ENCODE measurements at regions not wholly inside any gene's neighbourhood (a gene's known extent, or its start where the extent isn't known, plus 50 kb on each side); places are given as distances from the start of the nearest gene placed in this dataset.

DNA sequence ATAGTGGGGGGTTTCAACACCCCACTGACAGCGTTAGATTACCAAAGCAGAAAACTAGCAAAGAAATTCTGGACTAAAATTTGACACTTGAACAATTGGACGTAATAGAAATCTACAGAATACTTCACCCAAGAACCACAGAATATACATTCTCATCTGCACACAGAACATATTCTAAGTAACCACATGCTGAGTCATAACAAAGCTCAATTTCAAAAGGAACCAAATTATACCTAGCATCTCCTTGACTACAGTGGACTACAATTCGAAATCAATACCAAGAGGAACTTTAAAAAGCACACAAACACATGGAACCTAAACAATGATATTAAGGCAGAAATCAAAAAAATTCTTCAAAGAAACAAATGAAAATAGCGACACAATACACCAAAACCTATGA lies 871.6 kb upstream of the MDGA2 start:
- no peak for DNase-seq

DNA sequence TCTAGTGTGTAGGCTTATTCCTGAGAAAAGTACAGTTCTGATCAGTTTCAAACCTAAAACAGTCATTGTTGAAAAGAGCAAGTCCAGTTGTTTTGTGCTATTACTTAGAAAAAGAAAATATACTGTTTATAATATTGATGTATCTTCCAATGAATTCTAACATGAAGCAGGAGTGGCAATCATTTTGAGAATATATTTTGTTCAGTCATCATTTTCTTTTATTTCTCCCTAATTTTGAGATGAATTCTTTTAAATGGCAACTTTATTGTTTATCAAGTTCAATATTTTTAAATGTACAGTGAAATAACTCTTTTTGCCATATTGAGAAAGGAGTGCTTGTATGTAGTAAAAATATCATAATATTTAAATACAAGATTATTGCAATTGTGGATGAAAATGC lies 862.2 kb upstream of the MDGA2 start:
- no peak for DNase-seq

DNA sequence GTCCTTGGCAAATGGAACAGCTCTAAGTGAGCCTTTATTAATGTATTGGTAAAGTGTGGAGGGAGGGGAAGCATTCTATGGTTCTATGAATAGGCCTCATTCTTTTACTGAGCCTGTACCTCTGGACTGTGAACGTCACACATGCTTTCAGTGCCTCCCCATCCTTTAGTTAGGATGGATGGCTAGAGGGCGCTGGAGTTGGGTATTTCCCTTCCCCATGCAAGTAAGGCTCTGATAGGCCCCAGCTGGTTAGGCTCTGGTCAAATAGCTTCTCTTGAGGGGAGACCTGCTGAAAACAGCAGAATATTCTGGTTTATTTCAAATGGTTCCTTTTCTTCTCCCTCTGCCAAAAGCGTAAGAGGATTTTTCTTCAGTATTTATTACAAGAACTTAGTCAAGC lies 860.9 kb upstream of the MDGA2 start:
- DNase-seq: no peak

DNA sequence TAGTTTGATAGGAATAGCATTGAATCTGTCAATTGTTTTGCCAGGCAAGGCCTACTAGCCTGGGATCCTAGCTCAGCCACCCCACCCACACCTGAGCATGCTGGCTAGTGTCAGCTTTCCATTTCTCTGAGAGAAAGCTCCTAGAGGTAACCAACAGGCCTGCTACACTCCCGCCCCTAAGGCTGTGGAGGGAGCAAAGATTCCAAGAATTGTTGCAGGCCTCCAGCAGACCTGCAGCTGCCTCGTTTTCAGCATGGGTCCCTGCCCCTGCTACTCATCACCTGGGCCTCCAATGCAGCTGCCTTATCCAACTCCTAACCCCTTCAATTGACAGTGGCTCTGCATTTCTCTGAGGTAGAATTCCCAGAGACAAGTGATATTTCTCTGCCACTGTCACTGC lies 852.4 kb upstream of the MDGA2 start:
- no peak for DNase-seq

DNA sequence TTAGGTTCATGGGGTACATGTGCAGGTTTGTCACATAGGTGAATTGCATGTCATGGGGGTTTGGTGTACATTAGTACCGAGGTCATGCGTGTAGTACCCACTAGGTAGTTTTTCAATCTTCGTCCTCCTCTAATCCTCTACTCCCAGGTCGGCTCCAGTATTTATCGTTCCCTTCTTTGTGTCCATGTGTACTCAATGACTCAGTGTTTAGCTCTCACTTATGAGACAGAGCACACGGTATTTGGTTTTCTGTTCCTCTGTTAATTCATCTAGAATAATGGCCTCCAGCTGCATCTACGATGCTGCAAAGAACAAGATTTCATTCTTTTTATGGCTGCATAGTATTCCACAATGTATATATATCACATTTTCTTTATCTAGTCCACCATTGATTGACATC lies 850.9 kb upstream of the MDGA2 start:
- no peak for DNase-seq

DNA sequence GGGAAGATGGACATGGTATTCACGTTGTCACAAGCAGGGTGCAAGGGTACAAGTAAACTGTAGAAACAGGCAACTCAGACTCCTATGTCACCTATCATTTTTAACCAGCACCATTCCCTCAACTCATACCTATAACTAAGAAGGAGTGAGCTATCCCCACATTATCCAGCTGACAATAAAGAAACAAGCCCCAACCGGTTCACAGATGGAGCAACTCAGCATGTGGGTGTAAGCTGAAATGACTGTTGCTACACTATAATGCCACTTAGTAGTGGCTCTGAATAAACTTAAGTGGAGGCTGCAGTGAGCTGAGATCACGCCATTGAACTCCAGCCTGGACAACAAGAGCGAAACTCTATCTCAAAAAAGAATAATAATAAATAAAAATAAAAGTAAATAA lies 829.5 kb upstream of the MDGA2 start:
- no peak for DNase-seq

DNA sequence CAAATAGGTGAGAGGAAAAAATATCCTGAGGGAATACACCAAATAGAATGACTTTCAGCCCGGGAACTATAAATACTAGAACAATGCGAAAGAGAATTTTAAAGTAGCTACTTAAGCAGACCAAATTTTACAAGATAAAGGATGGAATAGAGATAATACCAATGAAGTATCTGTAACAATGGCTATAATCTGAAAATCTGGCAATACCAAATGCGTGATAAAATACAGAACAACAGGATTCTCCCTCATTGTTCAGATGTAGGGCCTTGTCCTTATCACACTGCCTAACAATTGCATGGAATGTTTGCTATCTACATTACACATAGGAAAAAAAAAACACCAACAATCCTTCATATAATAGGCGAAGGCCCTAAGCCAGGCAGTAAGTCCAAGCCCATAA lies 815.4 kb upstream of the MDGA2 start:
- DNase-seq: no peak

DNA sequence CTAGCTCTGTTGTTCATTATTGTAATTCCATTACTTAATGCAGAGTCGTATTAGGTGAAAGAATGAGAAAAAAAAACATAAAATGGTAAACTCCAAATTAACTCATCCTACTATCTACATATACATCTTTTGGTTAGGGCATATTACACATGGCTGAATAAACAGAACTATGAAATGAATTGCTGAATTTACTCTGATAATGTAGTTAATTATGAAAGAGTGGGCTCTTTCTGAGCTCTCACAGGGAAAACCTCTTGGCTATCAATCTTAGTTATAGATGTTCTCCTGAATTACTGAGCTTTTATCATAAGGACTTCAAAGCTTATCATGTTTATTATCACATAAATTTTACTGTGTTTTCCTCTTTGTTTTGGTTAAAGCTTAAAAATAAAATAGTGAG lies 798.5 kb upstream of the MDGA2 start:
- no peak for DNase-seq

DNA sequence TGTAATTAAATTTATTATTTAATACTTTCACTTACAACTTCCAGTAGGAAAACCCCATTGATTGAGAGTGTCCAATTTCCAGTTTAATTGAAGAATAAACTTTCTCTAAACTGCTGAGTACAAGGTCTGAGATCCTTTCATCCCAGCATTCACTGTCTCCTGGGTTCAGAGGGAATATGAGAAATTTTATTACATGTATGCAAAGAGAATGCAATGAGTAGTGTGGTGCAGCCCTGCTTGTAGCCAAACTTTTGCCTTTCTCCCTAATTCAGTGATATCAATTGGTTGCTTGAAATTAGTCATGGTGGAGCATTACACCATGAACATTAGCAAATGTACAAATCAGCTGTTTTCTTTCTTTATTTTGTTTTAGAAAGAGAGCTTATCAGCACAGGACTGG lies 780.6 kb upstream of the MDGA2 start:
- DNase-seq: no peak

DNA sequence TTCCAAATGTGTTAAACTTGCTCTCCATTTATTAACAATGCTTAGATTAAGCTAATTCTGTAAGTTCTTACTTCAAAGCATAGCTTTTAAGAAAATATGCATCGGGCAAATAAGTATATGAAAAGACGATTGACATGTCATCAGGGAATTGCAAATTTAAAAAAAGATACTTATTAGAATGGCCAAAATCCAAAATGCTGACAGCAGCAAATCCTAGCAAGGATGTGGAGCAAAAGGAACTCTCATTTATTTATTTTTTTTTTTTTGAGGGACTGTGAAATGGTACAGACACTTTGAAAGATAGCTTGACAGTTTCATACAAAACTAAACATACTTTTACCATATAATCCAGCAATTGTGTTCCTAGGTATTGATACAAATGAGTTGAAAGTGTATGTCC lies 779.5 kb upstream of the MDGA2 start:
- DNase-seq: no peak

DNA sequence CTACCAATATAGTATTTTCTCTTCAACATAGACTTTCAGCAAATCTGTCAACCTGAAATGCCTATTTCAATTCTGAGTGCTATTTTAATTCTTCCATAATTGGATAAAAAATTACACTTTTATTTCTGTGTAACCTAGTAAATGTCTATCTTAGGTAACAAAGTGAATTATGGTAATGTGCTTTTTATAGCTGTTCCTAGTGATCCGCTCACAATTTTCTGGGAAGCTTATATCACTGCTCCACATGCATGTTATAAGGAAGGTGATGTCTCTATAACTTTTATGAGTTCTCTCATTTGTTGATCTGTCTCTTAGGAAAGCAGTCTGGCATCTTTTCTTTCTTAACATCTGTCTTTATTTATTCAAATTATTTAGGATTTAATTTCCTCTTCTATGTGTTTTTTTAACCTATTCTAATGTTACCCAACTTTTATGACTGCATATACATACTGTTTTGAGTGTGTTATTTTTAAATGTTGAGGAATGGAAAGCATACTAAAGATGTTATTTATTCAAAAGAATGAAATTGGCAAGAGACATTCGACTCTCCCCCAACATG lies 777.1 kb upstream of the MDGA2 start:
- DNase-seq: no peak

DNA sequence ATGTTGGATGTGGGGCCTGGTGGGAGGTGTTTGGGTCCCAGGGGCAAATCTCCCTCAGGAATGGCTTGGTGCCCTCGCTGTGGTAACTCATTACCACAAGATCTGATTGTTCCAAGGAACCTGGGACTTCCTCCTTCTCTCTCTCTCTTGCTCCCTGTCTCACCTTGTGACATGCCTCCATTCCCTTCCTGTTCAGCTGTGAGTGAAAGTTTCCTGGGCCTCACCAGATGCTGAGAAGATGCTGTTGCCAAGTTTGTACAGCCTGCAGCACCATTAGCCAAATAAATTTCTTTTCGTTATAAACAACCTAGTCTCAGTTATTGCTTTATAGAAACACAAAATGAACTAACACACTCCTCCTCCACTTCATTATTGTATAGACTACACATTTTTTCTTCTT lies 759.8 kb upstream of the MDGA2 start:
- no peak for DNase-seq

DNA sequence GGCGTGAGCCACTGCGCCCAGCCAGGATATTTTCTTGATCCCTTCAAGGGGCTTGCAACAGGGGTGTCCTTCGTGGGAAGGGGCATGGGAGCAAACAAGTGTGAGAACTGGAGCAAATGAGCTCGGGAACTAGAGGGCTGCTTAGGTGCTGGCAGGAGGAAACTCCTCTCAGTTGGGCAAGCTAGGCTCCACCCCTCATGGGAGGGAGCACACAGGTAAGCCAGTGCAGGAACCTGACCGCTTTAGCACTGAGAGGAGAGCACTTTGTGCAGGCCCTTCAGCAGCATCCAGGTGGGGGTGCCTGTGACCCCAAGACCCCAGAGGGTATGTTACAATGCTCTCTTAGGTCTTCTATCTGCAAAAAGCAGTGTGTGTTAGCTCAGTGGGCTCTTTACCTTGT lies 755.4 kb upstream of the MDGA2 start:
- DNase-seq: no peak

DNA sequence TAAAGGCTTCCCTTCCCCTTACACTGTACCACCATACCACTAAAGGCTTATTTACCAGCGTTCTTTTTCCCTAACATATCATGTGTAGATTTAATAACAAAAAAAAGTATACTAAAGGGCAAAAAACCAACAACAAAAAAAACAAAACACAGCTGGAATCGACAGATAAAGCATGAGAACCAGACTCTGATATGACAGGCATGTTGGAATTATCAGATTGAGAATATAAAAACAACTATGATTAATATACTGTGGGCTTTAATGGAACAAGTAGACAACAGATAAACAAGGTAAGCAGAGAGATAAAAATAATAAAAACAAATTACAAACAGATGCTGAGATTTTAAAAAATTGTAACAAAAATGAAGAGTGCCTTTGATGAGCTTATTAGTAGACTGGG lies 754.1 kb upstream of the MDGA2 start:
- DNase-seq: no peak

DNA sequence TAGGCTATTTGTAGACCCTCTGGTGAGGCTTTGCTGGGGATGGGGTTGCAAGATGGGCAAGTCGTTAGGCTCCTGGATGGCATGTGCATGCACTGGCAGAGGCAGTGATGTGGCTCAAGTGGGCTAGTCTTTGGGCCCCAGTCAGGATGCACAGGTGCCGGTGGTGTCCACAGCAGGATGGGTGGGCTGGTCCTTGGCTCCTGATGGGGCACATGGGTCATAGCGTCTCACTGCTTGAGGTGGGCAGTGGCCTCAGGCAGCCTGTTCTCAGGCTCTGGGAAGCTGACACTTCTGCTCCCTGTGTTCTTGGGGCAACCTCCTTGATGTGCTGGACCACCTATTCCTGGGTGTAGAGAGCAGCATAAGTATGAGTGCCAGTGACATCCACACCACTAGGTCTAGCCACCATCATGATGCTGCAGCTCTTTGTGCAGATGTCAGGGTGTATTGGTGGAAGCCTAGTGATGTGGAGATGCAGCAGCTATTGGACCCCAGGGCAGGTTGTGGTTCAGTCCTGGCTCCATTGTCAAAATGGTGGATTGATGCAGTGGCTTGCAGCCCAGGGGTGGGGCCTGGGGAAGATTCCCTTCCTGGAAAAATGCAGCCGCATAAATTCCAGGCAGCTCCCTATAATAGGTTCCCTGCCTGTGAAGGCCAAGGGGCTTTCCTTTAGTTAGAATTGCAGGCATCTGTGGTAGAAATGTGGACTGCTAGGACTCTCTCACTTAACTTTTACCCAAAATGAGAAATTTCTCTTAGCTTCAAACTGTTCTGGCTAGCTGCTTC lies 742.5 kb upstream of the MDGA2 start:
- no peak for DNase-seq

DNA sequence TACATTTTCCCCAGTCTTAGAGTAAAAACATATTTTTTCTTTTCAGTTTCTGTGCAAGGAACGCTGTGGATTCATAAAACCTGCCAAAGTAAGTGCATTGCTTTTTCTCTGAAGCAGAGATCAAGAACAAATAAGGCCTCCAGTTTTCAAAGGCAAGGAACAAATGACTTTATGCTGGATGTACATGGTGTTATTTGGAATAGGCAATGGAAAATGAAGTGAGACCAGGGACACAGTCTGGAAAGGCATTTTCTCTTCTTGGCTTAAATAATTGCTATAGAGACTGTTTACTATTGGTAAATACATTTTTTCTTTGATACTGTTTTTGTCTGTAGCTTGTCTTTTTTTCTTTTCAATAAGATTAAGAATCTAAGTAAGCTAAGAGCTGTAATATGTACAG lies 725.9 kb upstream of the MDGA2 start:
- no peak for DNase-seq

DNA sequence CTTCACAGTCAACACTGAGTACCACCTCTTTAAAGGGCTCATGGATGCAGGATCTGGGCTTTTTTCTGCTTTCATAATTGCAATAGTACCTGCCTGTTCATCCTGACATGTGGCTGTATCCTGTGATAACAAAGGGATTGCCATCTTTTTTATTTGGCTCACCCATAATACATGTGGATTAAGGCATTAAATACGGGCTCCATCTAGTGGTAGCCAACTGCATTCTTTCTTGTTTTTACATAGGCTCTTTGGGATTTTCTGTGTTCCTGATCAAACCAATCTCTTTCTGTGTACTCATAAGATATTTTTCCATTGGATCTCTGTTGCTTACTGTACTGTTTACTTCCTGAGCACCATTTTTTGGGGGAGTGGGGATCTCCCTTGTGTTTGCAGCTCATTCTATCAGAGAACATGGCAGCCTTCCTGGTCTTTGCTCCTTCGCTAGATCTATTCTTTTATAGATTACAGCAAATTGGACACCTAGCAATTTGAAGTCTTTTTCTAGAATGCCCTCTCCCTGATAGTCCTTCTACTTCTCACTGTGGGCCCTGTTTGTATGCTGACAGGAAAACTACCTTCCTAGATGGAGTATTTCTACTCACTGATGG lies 723.4 kb upstream of the MDGA2 start:
- no peak for DNase-seq

DNA sequence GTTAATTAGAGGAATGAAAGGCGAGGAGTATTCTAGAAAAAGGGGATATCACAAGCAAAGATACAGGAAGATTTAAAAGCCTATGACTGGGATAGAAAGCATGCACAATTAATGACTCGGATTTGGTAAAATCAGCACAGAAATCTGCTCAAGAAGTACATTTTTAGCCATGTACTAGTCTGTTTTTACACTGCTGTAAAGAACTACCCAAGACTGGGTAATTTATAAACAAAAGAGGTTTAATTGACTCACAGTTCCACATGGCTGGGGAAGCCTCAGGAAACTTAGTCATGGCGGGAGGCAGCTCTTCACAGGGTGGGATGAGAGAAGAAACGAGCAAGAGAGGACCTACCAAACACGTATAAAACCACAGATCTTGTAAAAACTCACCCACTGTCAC lies 716.3 kb upstream of the MDGA2 start:
- DNase-seq: no peak

DNA sequence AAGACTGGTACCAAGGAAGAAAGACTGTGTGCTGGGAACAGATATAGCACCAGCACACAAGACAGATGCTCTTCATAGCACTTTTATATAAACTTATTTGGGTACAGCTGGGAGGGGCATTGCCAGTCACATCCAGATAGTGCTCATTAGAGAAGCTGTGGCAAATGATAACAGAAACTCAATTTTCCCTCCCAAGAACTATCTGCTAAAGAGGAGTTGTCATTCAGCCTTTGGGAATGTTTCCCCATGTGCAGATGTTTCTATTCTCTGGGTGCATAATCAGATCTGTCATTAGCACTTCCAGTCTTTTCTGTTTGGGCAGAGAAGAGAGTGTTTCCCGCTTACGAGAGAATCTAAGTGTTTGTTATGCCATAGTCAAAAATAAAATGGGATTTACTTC lies 714.9 kb upstream of the MDGA2 start:
- no peak for DNase-seq

DNA sequence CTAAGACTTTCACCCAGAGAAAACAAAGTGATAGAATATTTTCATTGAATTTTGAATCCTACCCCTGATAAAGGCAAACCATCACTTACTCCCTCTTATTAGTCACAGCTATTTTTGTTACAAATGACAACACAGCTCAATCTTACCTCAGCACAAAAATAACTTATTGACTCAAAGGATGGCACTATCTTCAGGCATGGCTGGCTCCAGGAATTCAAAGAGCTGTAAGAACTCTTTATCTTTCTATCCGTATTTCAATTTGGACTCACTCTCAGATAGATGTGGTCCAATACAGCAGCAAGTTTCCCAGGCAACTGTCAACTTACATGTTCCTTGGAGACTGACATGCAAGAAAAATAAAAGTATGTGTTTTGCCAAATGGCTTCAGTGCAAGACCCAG lies 709.4 kb upstream of the MDGA2 start:
- DNase-seq: no peak

DNA sequence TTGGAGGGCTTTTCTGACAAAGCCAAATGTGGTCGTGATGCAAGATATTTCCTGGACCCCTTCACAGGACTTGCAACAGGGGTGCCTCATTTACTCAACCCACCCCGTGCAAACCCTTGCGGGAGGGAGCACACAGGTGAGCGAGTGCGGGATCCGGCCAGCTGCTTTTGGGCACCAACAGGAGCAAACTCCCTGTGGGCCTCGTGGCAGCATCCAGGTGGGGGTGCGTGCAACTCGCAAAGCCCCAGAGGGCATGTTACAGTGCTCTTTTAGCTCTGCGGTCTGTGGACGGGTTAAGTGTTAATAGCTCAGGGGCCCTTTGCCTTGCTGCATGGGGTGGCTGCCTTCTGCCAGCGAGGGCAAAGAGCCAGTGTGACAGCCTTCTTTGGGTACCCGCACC lies 707.6 kb upstream of the MDGA2 start:
- DNase-seq: no peak

DNA sequence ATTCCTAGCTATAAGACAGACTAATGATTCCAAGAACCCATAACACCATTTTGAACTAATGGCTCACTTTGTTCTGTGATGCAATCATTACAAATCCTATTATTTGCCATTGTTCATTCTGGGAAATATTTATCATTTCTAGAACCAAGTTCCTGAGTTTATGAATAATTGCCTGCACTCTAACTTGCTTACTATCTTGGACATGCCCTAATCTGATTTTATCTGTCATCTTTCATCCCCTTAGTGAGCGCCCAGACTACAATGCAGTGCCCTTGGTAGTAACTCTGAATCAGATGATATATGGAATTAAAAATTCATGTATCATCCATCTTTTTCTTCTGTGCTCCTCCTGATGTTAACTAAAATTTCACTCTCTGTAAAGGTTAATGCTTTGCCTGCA lies 703.1 kb upstream of the MDGA2 start:
- DNase-seq: no peak

DNA sequence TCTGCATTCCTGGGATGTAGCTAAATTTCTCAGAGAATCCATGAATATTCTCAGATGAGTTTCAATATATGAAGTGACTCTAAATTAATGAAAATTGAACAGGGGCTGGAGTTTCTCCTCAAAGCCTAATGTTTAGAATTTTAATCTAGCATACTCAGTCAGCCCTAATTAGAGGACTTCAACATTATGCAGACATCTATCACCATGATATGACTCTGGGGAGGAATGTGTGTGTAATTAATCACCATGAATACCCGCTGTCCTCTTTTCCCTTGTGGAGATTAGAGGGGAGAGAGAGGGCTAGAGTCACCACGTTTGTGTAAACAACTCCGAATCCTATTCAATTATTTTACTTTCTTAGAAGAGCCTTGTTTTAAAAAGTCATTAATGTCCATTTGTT lies 698.6 kb upstream of the MDGA2 start:
- no peak for DNase-seq

DNA sequence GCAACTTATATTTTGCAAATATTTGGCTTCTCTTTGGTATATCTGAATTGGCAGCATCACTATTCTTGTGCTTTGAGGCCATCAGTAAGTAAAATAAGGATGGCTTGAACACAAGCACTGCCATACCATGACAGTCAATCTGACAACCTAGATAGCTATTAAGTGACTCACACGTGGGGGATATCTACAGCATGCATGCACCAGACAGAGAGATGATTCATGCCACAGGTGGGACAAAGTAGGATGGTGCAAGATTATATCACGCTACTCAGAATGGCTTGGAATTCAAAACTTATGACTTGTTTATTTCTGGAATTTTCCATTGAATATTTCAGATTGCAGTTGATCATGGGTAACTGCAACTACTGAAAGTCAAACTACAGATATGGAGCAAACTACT lies 675.6 kb upstream of the MDGA2 start:
- no peak for DNase-seq

DNA sequence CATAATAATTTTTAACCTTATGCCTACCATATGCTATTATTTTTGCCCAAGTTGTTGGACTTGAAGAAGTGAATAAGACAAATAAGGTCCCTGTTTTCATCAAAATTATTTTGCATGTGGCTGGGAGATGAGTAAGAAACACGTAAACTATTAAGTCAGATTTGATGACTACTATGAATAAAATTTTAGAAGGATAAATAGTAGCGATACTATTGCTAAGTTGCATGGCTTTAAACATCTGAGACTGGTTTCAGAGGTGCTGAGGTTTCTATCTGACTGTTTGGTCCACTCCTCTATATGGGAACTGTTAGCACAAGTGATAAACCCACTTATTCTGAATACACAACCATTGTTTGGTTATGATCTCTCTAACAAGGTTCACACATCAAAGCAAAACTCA lies 674.3 kb upstream of the MDGA2 start:
- DNase-seq: no peak

Data from CD4-positive, alpha-beta T cell treated with Interleukin-12 subunit alpha and Interleukin-12 subunit beta, for 1 hour (primary cell).